Stimulated activated CD8-positive, alpha-beta memory T cell treated with anti-CD3 and anti-CD28 coated beads, Interleukin-7, amount 100 ng/mL, for 4 hours (primary cell): ENCODE measurements at regions not wholly inside any gene's neighbourhood (a gene's known extent, or its start where the extent isn't known, plus 50 kb on each side); places are given as distances from the start of the nearest gene placed in this dataset.

Experiments
- DNase-seq, 2 donors: peaks; one replicate each; pipeline ENCODE4 v3.0.0-alpha.2; 2020; ENCODE audit warnings: low read depth in 2 of 2

DNA sequence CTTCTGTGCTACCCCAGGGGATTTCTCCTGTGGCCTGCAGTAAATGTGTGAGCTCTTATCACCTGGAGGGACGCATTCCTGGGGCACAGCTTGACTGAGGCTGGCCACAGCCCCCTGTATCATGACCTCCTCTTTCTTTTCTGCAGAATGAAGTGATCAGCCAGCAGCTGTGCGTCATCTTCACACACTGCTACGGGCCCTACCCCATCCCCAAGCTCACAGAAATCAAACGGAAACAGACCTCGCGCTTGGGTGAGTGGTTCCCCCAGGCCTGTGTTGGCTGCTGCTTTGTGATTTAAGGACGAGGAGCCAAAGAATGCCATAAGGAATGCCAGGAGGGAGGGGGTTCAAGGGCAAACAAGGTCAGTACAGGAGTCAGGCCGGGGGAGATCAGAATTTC, 50.5 kb upstream of the PWP1 start:
- no peak for DNase-seq
